Endodermal cell (in vitro differentiated cells): ENCODE measurements at regions not wholly inside any gene's neighbourhood (a gene's known extent, or its start where the extent isn't known, plus 50 kb on each side); places are given as distances from the start of the nearest gene placed in this dataset.

Experiments used
- DNase-seq: peaks from one replicate; pipeline ENCODE4 v3.0.0-alpha.2; 2017
- H3K27ac ChIP-seq: 2 replicates; pipeline ENCODE4 v1.5.1; 2013; ENCODE audit warnings: mild to moderate bottlenecking, low read depth, low read length, moderate library complexity
- H3K27me3 ChIP-seq: 2 replicates; pipeline ENCODE4 v1.6.1; 2013; ENCODE audit warnings: mild to moderate bottlenecking, low read length, moderate library complexity; ENCODE audit not compliant: insufficient read depth, control insufficient read depth, poor library complexity, severe bottlenecking
- H3K36me3 ChIP-seq: 2 replicates; pipeline ENCODE4 v1.7.0; 2013; ENCODE audit warnings: mild to moderate bottlenecking, low read length, moderate library complexity; ENCODE audit not compliant: control insufficient read depth, insufficient read depth
- H3K4me1 ChIP-seq: one replicate; pipeline ENCODE4 v1.7.0; 2013; ENCODE audit warnings: low read length; ENCODE audit not compliant: control insufficient read depth, insufficient read depth
- H3K4me3 ChIP-seq: 2 replicates; pipeline ENCODE4 v1.5.1; 2013; ENCODE audit warnings: mild to moderate bottlenecking, low read length, moderate library complexity
- H3K9ac ChIP-seq: 2 replicates; pipeline ENCODE4 v1.6.1; 2013; ENCODE audit warnings: mild to moderate bottlenecking, low read length, moderate library complexity; ENCODE audit not compliant: poor library complexity, severe bottlenecking; ENCODE audit errors: extremely low read depth
- H3K9me3 ChIP-seq: 2 replicates; pipeline ENCODE4 v1.6.1; 2013; ENCODE audit warnings: mild to moderate bottlenecking, low read length, moderate library complexity; ENCODE audit not compliant: control insufficient read depth
- H3K27ac Mint-ChIP-seq: 2 replicates; pipeline ENCODE4 v1.8.0; 2020; ENCODE audit warnings: mixed read lengths
- H3K27me3 Mint-ChIP-seq: 2 replicates; pipeline ENCODE4 v1.8.0; 2021; ENCODE audit warnings: mild to moderate bottlenecking, mixed read lengths; ENCODE audit not compliant: insufficient read depth
- H3K36me3 Mint-ChIP-seq: 2 replicates; pipeline ENCODE4 v1.8.0; 2020; ENCODE audit warnings: low read depth, mixed read lengths
- H3K4me1 Mint-ChIP-seq: 2 replicates; pipeline ENCODE4 v1.8.0; 2020; ENCODE audit warnings: mixed read lengths
- H3K4me3 Mint-ChIP-seq: 2 replicates; pipeline ENCODE4 v1.8.0; 2020; ENCODE audit warnings: mild to moderate bottlenecking, moderate library complexity, mixed read lengths
- H3K9me3 Mint-ChIP-seq: 2 replicates; pipeline ENCODE4 v1.8.0; 2020; ENCODE audit warnings: mild to moderate bottlenecking, mixed read lengths
- WGBS, 2 experiments: methylation state at CpG; one replicate each; pipeline versions ENCODE4 v1.1.5 to v1.1.7; 2013; ENCODE audit warnings: missing lambda C conversion rate in 2 of 2, mixed read lengths in 1 of 2; ENCODE audit not compliant: insufficient coverage in 1 of 2, insufficient read length in 1 of 2; 5-methylcytosine and 5-hydroxymethylcytosine counted together
- TF ChIP-seq, protein P1 (sequence below): fragments of 200-600 bp; sonication (generic); conservative IDR thresholded peaks from 2 replicates; pipeline ENCODE4 v1.5.0; 2021; ENCODE audit warnings: antibody characterized with exemption, mild to moderate bottlenecking

DNA sequence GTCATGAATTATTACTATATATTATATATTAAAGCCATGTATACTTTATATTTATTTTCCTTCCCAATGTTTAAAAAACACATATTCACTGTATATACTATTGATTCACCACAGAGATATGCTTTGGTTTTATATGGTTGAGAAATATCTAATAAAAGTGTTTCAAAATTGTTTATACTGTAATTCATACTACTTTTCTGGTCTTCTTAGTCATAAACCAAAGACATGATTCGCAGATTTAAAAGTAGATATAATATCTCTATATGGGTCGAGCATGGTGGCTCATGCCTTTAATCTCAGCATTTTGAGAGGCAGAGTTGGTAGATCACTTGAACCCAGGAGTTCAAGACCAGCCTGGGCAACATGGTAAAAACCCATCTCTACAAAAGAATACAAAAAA, 738.4 kb downstream of the USP25 start:
- H3K27ac Mint-ChIP-seq = no peak overlapping the region
- Histone ChIP-seq H3K9ac (no peak overlapping the region), H3K9me3 (peaks cover 6% of the 10 kb centered on the region), H3K4me1 (no peaks in the 10 kb centered on the region), H3K27ac (no peak overlapping the region), H3K36me3 (no peaks in the 10 kb centered on the region), H3K27me3 (no peaks in the 10 kb centered on the region), H3K4me3 (no peak overlapping the region)
- H3K4me3 Mint-ChIP-seq = no peak overlapping the region
- H3K4me1 Mint-ChIP-seq = no peaks in the 10 kb centered on the region
- 100% methylated on average over 1 to 2 of the region's 2 CpGs for WGBS, 2 experiments
- TF ChIP-seq, protein P1, sequence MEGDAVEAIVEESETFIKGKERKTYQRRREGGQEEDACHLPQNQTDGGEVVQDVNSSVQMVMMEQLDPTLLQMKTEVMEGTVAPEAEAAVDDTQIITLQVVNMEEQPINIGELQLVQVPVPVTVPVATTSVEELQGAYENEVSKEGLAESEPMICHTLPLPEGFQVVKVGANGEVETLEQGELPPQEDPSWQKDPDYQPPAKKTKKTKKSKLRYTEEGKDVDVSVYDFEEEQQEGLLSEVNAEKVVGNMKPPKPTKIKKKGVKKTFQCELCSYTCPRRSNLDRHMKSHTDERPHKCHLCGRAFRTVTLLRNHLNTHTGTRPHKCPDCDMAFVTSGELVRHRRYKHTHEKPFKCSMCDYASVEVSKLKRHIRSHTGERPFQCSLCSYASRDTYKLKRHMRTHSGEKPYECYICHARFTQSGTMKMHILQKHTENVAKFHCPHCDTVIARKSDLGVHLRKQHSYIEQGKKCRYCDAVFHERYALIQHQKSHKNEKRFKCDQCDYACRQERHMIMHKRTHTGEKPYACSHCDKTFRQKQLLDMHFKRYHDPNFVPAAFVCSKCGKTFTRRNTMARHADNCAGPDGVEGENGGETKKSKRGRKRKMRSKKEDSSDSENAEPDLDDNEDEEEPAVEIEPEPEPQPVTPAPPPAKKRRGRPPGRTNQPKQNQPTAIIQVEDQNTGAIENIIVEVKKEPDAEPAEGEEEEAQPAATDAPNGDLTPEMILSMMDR = no peak
- H3K36me3 Mint-ChIP-seq = peaks cover 3% of the 10 kb centered on the region
- H3K27me3 Mint-ChIP-seq = no peaks in the 10 kb centered on the region
- H3K9me3 Mint-ChIP-seq = peaks cover 18% of the 10 kb centered on the region
- DNase-seq = no peak

DNA sequence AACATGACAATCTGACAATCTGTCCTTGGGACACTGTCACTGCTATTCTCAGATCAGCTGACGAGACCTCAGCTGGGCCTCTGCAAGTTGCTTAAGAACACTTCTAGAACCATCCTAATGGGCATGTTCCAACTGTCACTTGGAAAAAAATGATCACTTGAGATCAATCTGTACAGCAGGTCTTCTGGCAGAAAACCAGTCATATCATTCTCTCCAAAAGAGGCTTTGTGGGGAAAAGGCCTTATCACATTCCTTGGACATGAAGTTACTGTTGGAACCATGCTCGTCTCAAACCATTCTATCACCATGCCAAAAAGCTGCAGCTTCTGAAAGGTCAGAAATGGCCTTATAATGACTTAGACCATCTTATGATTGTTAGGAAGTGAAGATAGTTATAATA, 744.2 kb downstream of the USP25 start:
- Histone ChIP-seq H3K9me3 (no peaks in the 10 kb centered on the region), H3K27ac (no peak overlapping the region), H3K4me3 (no peak overlapping the region), H3K4me1 (no peaks in the 10 kb centered on the region), H3K9ac (no peak overlapping the region), H3K27me3 (no peaks in the 10 kb centered on the region), H3K36me3 (no peaks in the 10 kb centered on the region)
- TF ChIP-seq, protein P1 = no peak
- H3K4me3 Mint-ChIP-seq = no peak overlapping the region
- no peak overlapping the region for H3K27ac Mint-ChIP-seq
- H3K27me3 Mint-ChIP-seq = no peaks in the 10 kb centered on the region
- H3K4me1 Mint-ChIP-seq = no peaks in the 10 kb centered on the region
- no peaks in the 10 kb centered on the region for H3K9me3 Mint-ChIP-seq
- WGBS, 2 experiments = 87 to 100% methylated on average over 2 of the region's 2 CpGs
- H3K36me3 Mint-ChIP-seq = no peaks in the 10 kb centered on the region
- DNase-seq = no peak

DNA sequence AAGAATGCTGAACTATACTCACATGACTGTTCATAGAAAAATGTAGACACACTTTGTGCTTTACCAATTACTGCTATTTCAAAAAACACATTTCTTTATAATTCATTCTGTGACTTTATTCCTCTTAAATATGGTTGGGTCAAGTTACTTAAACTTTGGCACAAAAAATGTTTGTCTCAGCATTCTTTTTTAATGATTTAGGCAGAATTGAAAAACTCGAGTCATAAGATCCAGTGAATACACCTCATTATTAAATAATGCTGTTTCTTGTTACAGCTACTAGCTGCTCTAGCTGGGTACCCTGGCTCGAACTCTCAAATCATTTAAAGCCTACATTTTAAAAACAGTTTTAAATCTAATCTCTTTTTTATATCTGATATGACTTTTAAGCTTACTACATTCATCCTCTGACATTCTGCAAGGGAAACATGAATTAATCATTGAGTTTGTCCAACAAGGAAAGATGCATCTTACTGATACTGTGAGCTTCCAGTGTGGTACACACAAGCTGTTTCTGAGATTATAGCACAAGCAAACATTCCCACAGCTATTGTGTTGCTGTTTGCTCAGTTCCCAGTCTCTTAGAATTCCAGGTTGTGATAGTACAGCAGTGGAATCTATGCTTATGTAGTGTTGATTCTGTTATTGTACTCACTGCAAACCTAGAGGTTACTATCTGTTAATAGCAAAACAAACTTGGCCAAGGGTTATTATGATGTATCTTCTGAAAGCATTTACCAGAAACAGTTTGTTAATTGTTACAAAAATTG, 746.5 kb downstream of the USP25 start:
- peaks cover 2% of the 10 kb centered on the region for H3K9me3 Mint-ChIP-seq
- DNase-seq = no peak
- H3K27ac Mint-ChIP-seq = no peak overlapping the region
- H3K36me3 Mint-ChIP-seq = no peaks in the 10 kb centered on the region
- no peak overlapping the region for H3K4me3 ChIP-seq
- H3K9ac ChIP-seq = no peak overlapping the region
- H3K27ac ChIP-seq = no peak overlapping the region
- H3K27me3 ChIP-seq = no peaks in the 10 kb centered on the region
- no peaks in the 10 kb centered on the region for H3K4me1 ChIP-seq
- no peaks in the 10 kb centered on the region for H3K4me1 Mint-ChIP-seq
- no peaks in the 10 kb centered on the region for H3K9me3 ChIP-seq
- TF ChIP-seq, protein P1 = no peak
- H3K36me3 ChIP-seq = no peaks in the 10 kb centered on the region
- H3K27me3 Mint-ChIP-seq = no peaks in the 10 kb centered on the region
- no peak overlapping the region for H3K4me3 Mint-ChIP-seq
- WGBS, 2 experiments = 92 to 100% methylated on average over 1 to 2 of the region's 2 CpGs
